ENCODE measurements at regions not wholly inside any gene's neighbourhood (a gene's known extent, or its start where the extent isn't known, plus 50 kb on each side); places are given as distances from the start of the nearest gene placed in this dataset.

- Histone ChIP-seq H3K9ac (ENCODE audit: low read length) (no peak overlapping the region), H3K27me3 (ENCODE audit: insufficient read depth, low read depth, low read length) (no peaks in the 10 kb centered on the region), H3K9me3 (ENCODE audit: low read length) (no peaks in the 10 kb centered on the region), H4K20me1 (ENCODE audit: insufficient read depth) (no peaks in the 10 kb centered on the region), H3K36me3 (ENCODE audit: insufficient read depth, low read length) (no peaks in the 10 kb centered on the region), H3K4me2 (ENCODE audit: low read length) (no peak overlapping the region), H3F3A (ENCODE audit: insufficient read depth, low read length, poor library complexity, severe bottlenecking) (no peaks in the 10 kb centered on the region), H3K4me3 (ENCODE audit: low read length) (no peak overlapping the region), H3K79me2 (replicated peaks; ENCODE audit: insufficient read depth, low read length) (no peaks in the 10 kb centered on the region), H3K27ac (ENCODE audit: low read length) (no peak overlapping the region), H3K9me2 (ENCODE audit: insufficient read depth, low read length) (no peaks in the 10 kb centered on the region), H2AFZ (ENCODE audit: low read depth, low read length) (no peak overlapping the region)
- TF ChIP-seq EZH2 (IDR thresholded peaks at IDR 0.05; ENCODE audit: borderline replicate concordance, insufficient read depth, low read length, poor library complexity, severe bottlenecking), result no peak
These were observed 675.7 kb upstream of the ID2 start for GRCh38 chr2:8006181-8006580.

- no peak overlapping the region for H2AFZ ChIP-seq (ENCODE audit: low read depth, low read length)
- no peaks in the 10 kb centered on the region for H3F3A ChIP-seq (ENCODE audit: insufficient read depth, low read length, poor library complexity, severe bottlenecking)
- H3K36me3 ChIP-seq (ENCODE audit: insufficient read depth, low read length), result no peaks in the 10 kb centered on the region
- no peaks in the 10 kb centered on the region for H3K9me2 ChIP-seq (ENCODE audit: insufficient read depth, low read length)
- H3K9ac ChIP-seq (ENCODE audit: low read length), result no peak overlapping the region
- no peak overlapping the region for H3K27ac ChIP-seq (ENCODE audit: low read length)
- no peaks in the 10 kb centered on the region for H3K27me3 ChIP-seq (ENCODE audit: insufficient read depth, low read depth, low read length)
- H3K4me2 ChIP-seq (ENCODE audit: low read length), result no peak overlapping the region
- H3K4me3 ChIP-seq (ENCODE audit: low read length), result no peak overlapping the region
- H4K20me1 ChIP-seq (ENCODE audit: insufficient read depth), result no peaks in the 10 kb centered on the region
- no peak for TF ChIP-seq CTCF (IDR thresholded peaks at IDR 0.05; ENCODE audit: poor library complexity, severe bottlenecking)
- TF ChIP-seq EZH2 (IDR thresholded peaks at IDR 0.05; ENCODE audit: borderline replicate concordance, insufficient read depth, low read length, poor library complexity, severe bottlenecking), result no peak
- no peak for TF ChIP-seq MXI1 (conservative IDR thresholded peaks at IDR 0.05; ENCODE audit: poor library complexity, severe bottlenecking)
- no peak for TF ChIP-seq SMC3 (conservative IDR thresholded peaks at IDR 0.05; ENCODE audit: poor library complexity)
- TF ChIP-seq REST (IDR thresholded peaks at IDR 0.05; ENCODE audit: borderline replicate concordance), result no peak
- TF ChIP-seq EP300 (conservative IDR thresholded peaks at IDR 0.05; ENCODE audit: poor library complexity, severe bottlenecking), result no peak
- no peak for TF ChIP-seq TAF1 (IDR thresholded peaks at IDR 0.05; ENCODE audit: low read depth)
- no peak for TF ChIP-seq POLR2AphosphoS5 (IDR thresholded peaks at IDR 0.05)
- TF ChIP-seq RAD21 (conservative IDR thresholded peaks at IDR 0.05), result no peak
- no peaks in the 10 kb centered on the region for H3K9me3 ChIP-seq (ENCODE audit: low read length)
- no peaks in the 10 kb centered on the region for H3K79me2 ChIP-seq (replicated peaks; ENCODE audit: insufficient read depth, low read length)
These were observed 675.2 kb upstream of the ID2 start for GRCh38 chr2:8006626-8007025.

All from neural cell (in vitro differentiated cells).